Frontal cortex (tissue), 3 donors: ENCODE measurements at regions not wholly inside any gene's neighbourhood (a gene's known extent, or its start where the extent isn't known, plus 50 kb on each side); places are given as distances from the start of the nearest gene placed in this dataset.
"Not testable (repeated sequence)": the region's sequence is repeated elsewhere in the genome, so short reads cannot be mapped to it uniquely, and the experiment has no call there.

Source experiments
- DNase-seq, 2 donors: peaks; one replicate each; pipeline ENCODE4 v3.0.0; 2012; ENCODE audit warnings: low spot score in 2 of 2
- FAIRE-seq: peaks from 2 replicates; lab custom pipeline; 2012; peaks lifted over from hg19 to GRCh38; lab: Jason Lieb, UNC
- donor health status: control.
- donor health status: control.
- donor health status: control.

GRCh38 chr9:94033383-94033782 lies 50.9 kb upstream of the PTPDC1 start:
- DNase-seq (no peak), FAIRE-seq (no peak)

GRCh38 chr9:94031946-94032345 lies 52.3 kb upstream of the PTPDC1 start:
- no peak for DNase-seq
- no peak for FAIRE-seq

GRCh38 chr9:94031380-94031779 lies 52.9 kb upstream of the PTPDC1 start:
- DNase-seq (peak in 1 of 2 donors; percentile 9), FAIRE-seq (no peak)

- no peak for FAIRE-seq
Measured at GRCh38 chr9:94030318-94031179, 53.7 kb upstream of the PTPDC1 start.

GRCh38 chr9:94029932-94030317 lies 54.3 kb upstream of the PTPDC1 start:
- no peak for FAIRE-seq
- DNase-seq = peak in 1 of 2 donors; percentile 4

More at GRCh38 chr9:94030318-94031179, 53.7 kb upstream of the PTPDC1 start:
- DNase-seq = peak; percentile 86 to 90

GRCh38 chr9:94026816-94027215 lies 57.4 kb upstream of the PTPDC1 start:
- no peak for FAIRE-seq
- DNase-seq = no peak

GRCh38 chr9:94022476-94022875 lies 61.8 kb upstream of the PTPDC1 start:
- not testable (repeated sequence) for DNase-seq, FAIRE-seq

GRCh38 chr9:94020836-94021235 lies 63.4 kb upstream of the PTPDC1 start:
- FAIRE-seq, DNase-seq: not testable (repeated sequence)

- no peak for DNase-seq
- no peak for FAIRE-seq
Measured at GRCh38 chr9:94018628-94019027, 63.5 kb upstream of the BARX1 start.

GRCh38 chr9:94017939-94018531 lies 62.9 kb upstream of the BARX1 start:
- no peak for FAIRE-seq
- no peak for DNase-seq

GRCh38 chr9:94016744-94017143 lies 61.6 kb upstream of the BARX1 start:
- DNase-seq (no peak), FAIRE-seq (no peak)

GRCh38 chr9:94014920-94015319 lies 59.8 kb upstream of the BARX1 start:
- DNase-seq = no peak
- FAIRE-seq = no peak

- no peak for FAIRE-seq
- no peak for DNase-seq
Measured at GRCh38 chr9:94014066-94014654, 59.0 kb upstream of the BARX1 start.

GRCh38 chr9:94010980-94011533 lies 55.9 kb upstream of the BARX1 start:
- DNase-seq (no peak), FAIRE-seq (no peak)

GRCh38 chr9:94005272-94005901 lies 50.2 kb upstream of the BARX1 start:
- FAIRE-seq (no peak), DNase-seq (no peak)
